Activated naive CD4-positive, alpha-beta T cell treated with anti-CD3 and anti-CD28 coated beads, Interleukin-2, amount 10 ng/mL, durations not matched to agents 7 days and 5 days (primary cell): ENCODE measurements at regions not wholly inside any gene's neighbourhood (a gene's known extent, or its start where the extent isn't known, plus 50 kb on each side); places are given as distances from the start of the nearest gene placed in this dataset.

ENCODE experiments used
- CTCF ChIA-PET: fragments of 350-600 bp; sonication (Branson Sonifier 250); formaldehyde crosslinking; loops from one replicate; lab custom pipeline; 2021; ENCODE audit warnings: antibody characterized with exemption; lab: Charles Lee
- DNase-seq: peaks from one replicate; pipeline ENCODE4 v3.0.0-alpha.2; 2020
- H3K27ac Mint-ChIP-seq: one replicate; pipeline ENCODE4 v1.8.0; 2021; ENCODE audit warnings: mild to moderate bottlenecking, moderate library complexity, mixed read lengths
- H3K27me3 Mint-ChIP-seq: one replicate; pipeline ENCODE4 v1.8.0; 2021; ENCODE audit warnings: mild to moderate bottlenecking, mixed read lengths
- H3K36me3 Mint-ChIP-seq: one replicate; pipeline ENCODE4 v1.8.0; 2021; ENCODE audit warnings: mixed read lengths
- H3K4me1 Mint-ChIP-seq: one replicate; pipeline ENCODE4 v1.8.0; 2021; ENCODE audit warnings: mixed read lengths
- H3K4me3 Mint-ChIP-seq: one replicate; pipeline ENCODE4 v1.8.0; 2021; ENCODE audit warnings: mild to moderate bottlenecking, moderate library complexity, mixed read lengths
- H3K9me3 Mint-ChIP-seq: one replicate; pipeline ENCODE4 v1.8.0; 2021; ENCODE audit warnings: mixed read lengths

DNA sequence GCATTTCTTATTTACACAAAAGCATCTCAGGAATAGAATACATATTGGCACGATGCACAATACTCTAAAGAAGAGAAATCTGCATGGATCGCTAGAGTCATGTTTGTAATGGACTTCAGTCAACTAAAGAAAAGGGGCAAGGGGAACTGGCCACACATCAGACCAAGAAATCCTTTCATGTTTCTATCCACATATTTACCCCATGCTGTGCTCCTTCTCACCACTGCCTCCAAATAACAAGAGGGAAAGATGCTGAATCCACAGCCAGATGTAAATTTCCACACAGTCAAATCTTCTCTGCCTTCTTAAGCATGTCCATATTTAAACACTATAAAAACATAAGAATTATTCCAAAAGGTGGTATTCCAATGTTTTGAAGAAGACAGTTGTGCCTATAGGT is 67.6 kb downstream of the COX18 start:
- CTCF ChIA-PET, result no interaction called here
- H3K4me3 Mint-ChIP-seq, result no peak overlapping the region

GRCh38 chr4:72997409-72997808 is 72.1 kb downstream of the COX18 start:
- Mint-ChIP-seq H3K36me3 (no peaks in the 10 kb centered on the region), H3K27ac (no peak overlapping the region), H3K4me1 (no peaks in the 10 kb centered on the region), H3K9me3 (no peaks in the 10 kb centered on the region), H3K27me3 (no peaks in the 10 kb centered on the region), H3K4me3 (no peak overlapping the region)
- CTCF ChIA-PET, result interaction anchor here (1.4 kb wide), 1 partner anchor 22 kb away, joined by 3 read pairs; no protein-coding TSS in a partner anchor
- DNase-seq, result no peak

More for the DNA sequence above, 67.6 kb downstream of the COX18 start:
- no peaks in the 10 kb centered on the region for H3K36me3 Mint-ChIP-seq
- no peaks in the 10 kb centered on the region for H3K9me3 Mint-ChIP-seq
- H3K4me1 Mint-ChIP-seq, result no peaks in the 10 kb centered on the region
- H3K27ac Mint-ChIP-seq, result no peak overlapping the region
- H3K27me3 Mint-ChIP-seq, result peaks cover 4% of the 10 kb centered on the region
- DNase-seq, result no peak

DNA sequence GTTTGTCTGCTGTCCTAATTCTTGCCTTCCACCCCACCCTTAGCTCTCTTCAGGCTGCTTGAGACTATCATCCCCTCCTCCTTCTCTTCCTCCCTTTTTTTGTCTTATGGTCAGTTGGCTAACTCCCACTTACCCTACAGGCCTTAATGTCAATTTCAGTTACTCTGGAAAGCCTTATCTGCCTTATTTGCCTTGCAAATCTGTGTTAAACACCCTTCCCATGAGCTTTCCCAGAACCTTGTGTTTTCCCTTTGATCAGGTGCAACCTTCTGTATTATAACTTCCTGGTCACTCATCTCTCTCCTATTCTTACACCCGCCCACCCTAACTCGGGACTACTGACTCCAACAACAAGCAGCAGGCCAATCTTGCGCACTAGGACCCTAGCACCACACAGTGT is 74.8 kb downstream of the COX18 start:
- H3K4me1 Mint-ChIP-seq, result no peaks in the 10 kb centered on the region
- CTCF ChIA-PET, result no interaction called here
- no peak overlapping the region for H3K4me3 Mint-ChIP-seq
- H3K9me3 Mint-ChIP-seq, result no peaks in the 10 kb centered on the region
- H3K36me3 Mint-ChIP-seq, result no peaks in the 10 kb centered on the region
- no peak for DNase-seq
- no peaks in the 10 kb centered on the region for H3K27me3 Mint-ChIP-seq
- H3K27ac Mint-ChIP-seq, result no peak overlapping the region

- Mint-ChIP-seq H3K27ac (no peak overlapping the region), H3K4me3 (no peak overlapping the region), H3K36me3 (no peaks in the 10 kb centered on the region), H3K9me3 (no peaks in the 10 kb centered on the region), H3K4me1 (no peaks in the 10 kb centered on the region), H3K27me3 (no peaks in the 10 kb centered on the region)
- CTCF ChIA-PET, result no interaction called here
- no peak for DNase-seq
Measured at GRCh38 chr4:72993876-72994275, 75.6 kb downstream of the COX18 start.

DNA sequence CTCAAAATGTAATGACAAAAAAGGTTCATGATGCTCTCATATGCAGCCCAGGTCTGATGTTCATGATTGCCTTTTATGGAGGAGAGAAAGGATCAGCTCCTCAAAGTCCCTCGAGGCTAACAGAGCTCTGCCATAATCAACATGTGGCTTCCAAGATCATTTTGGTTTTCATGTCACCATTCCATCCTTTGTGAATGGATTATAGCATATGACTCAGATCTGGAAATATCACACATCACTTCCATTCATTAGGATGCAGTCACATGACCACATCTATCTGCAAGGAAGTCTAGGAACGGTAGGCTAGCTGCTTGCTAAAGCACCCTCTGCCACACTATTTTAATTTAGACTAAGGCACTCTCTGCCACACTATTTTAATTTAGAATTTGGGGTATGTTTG is 77.6 kb downstream of the COX18 start:
- CTCF ChIA-PET, result no interaction called here
- Mint-ChIP-seq H3K9me3 (no peaks in the 10 kb centered on the region), H3K4me1 (no peaks in the 10 kb centered on the region), H3K27me3 (no peaks in the 10 kb centered on the region), H3K27ac (no peak overlapping the region), H3K36me3 (no peaks in the 10 kb centered on the region), H3K4me3 (no peak overlapping the region)
- DNase-seq, result no peak

DNA sequence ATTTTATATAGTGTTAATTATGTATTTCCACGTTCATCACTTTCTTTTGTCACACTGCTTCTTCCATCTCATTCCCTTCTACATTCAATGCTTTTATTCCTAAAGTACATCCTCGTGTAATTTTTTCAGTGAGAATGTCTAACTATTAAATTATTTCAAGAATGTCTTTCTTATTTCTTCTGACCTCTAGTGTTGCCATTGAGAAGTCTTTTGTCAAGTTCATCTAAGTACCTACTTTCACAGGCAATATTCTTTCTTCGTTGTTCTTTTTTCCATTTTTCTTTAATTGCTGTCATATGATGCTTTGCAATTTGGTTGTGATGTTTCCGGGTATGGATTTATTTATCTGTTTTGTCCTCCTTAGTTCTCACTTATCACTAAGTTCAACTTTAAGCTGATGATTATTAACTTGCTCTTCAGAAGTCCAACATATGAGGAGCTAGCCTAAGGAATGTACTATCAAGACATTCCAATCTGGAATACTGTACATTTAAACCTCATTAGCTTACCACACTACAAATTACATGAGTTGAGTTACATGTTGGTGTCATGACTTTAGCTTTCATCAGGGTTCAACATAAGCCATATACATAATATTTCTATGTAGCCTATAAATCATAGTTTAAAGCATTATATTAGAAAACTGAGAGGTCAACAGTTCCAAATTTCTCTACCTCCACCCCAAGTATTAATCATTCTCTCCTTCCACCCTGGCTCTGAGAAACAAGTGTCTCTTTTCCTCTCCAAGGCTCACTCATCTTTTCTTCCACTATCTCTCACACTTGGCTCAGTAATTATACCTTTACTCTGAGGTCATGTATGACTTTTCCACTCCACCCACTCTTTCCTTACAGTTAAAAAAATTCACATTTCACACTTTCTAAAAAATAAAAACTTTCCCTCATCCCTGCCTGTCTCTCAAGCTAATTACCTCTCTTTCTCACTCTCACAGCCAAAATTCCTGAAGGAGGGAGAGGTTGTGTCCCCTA is 81.5 kb downstream of the COX18 start:
- Mint-ChIP-seq H3K36me3 (no peaks in the 10 kb centered on the region), H3K4me3 (no peak overlapping the region), H3K27ac (no peak overlapping the region), H3K4me1 (no peaks in the 10 kb centered on the region), H3K27me3 (no peaks in the 10 kb centered on the region), H3K9me3 (no peaks in the 10 kb centered on the region)
- CTCF ChIA-PET, result no interaction called here
- DNase-seq, result no peak

GRCh38 chr4:72984351-72984750 is 85.2 kb downstream of the COX18 start:
- no peak overlapping the region for H3K4me3 Mint-ChIP-seq
- CTCF ChIA-PET, result no interaction called here
- H3K27me3 Mint-ChIP-seq, result no peaks in the 10 kb centered on the region
- no peak for DNase-seq
- H3K27ac Mint-ChIP-seq, result no peak overlapping the region
- H3K4me1 Mint-ChIP-seq, result no peaks in the 10 kb centered on the region
- H3K9me3 Mint-ChIP-seq, result no peaks in the 10 kb centered on the region
- H3K36me3 Mint-ChIP-seq, result no peaks in the 10 kb centered on the region

DNA sequence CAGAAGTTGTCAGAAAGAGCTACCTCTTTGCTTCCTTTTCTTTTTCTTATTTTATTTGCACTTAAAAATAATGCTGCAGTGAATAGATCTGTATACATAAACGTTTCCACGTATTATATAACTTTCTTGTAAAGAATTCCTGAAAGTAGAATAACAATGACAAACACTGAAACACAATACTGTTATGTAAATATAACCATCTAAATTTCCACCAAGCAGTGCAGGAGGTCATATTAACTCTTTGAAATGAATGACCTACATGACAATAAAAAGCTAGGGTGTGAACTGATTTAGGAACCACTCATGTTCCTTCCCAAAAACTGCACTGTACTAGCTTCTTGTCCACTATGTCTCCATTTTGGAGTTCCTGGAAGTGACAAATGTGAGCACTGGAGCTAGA is 85.8 kb downstream of the COX18 start:
- Mint-ChIP-seq H3K27ac (no peak overlapping the region), H3K4me1 (no peaks in the 10 kb centered on the region), H3K36me3 (no peaks in the 10 kb centered on the region), H3K27me3 (no peaks in the 10 kb centered on the region), H3K4me3 (no peak overlapping the region), H3K9me3 (no peaks in the 10 kb centered on the region)
- DNase-seq, result no peak
- CTCF ChIA-PET, result no interaction called here

DNA sequence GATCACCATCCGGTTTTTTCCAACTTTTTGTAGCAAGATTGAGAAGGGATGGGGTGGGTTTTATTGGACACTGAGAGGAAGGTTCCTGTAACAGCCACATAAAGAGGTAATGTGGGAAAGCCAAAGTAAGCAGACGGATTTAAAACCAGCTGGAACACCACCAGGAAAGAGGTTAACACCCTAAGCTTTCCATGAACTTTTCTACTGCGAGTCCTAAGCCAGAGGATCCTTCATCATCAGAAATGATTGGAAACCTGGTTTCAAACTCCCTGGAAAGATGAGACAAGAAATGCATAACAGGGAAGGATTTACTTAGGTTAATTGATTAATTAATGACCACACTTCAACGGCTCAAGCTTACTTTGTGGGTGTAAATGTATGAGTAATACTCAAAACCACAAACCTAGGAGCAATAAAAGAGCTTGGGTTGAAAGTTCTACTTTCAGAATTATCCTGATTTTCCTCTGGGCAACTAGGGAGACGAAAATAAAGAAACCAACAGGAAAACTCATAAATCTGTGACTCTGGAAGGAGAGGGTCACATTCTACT is 91.5 kb downstream of the COX18 start:
- Mint-ChIP-seq H3K4me3 (no peak overlapping the region), H3K9me3 (no peaks in the 10 kb centered on the region), H3K36me3 (no peaks in the 10 kb centered on the region), H3K4me1 (no peaks in the 10 kb centered on the region), H3K27me3 (peaks cover 3% of the 10 kb centered on the region), H3K27ac (no peak overlapping the region)
- no peak for DNase-seq
- CTCF ChIA-PET, result no interaction called here

- H3K9me3 Mint-ChIP-seq, result no peaks in the 10 kb centered on the region
- peaks cover 3% of the 10 kb centered on the region for H3K27me3 Mint-ChIP-seq
- H3K4me1 Mint-ChIP-seq, result no peaks in the 10 kb centered on the region
- no peak overlapping the region for H3K4me3 Mint-ChIP-seq
- DNase-seq, result no peak
- no peak overlapping the region for H3K27ac Mint-ChIP-seq
- CTCF ChIA-PET, result no interaction called here
- no peaks in the 10 kb centered on the region for H3K36me3 Mint-ChIP-seq
Measured at GRCh38 chr4:72975488-72975784, 94.1 kb downstream of the COX18 start.

GRCh38 chr4:72974694-72975487 is 94.6 kb downstream of the COX18 start:
- no peak for DNase-seq
- Mint-ChIP-seq H3K27ac (no peak overlapping the region), H3K36me3 (no peaks in the 10 kb centered on the region), H3K4me1 (no peaks in the 10 kb centered on the region), H3K4me3 (no peak overlapping the region), H3K27me3 (peaks cover 7% of the 10 kb centered on the region), H3K9me3 (no peaks in the 10 kb centered on the region)
- CTCF ChIA-PET, result no interaction called here

DNA sequence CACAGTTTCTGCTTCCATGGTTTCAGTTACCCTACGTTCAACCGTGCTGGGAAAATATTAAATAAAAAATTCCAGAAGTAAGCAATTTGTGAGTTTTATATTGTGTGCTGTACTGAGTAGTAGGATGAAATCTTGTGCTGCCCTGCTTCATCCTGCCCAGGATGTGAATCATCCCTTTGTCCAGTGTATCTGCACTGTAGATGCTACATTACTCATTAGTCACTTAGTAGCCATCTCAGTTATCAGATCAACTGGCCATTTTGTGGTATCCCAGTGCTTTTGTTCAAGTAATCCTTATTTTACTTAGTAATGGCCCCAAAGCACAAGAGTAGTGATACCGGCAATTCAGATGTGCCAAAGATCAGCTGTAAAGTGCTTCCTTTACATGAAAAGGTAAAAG is 97.9 kb downstream of the COX18 start:
- no peaks in the 10 kb centered on the region for H3K9me3 Mint-ChIP-seq
- CTCF ChIA-PET, result no interaction called here
- no peak overlapping the region for H3K4me3 Mint-ChIP-seq
- no peaks in the 10 kb centered on the region for H3K36me3 Mint-ChIP-seq
- H3K27ac Mint-ChIP-seq, result no peak overlapping the region
- no peak for DNase-seq
- H3K27me3 Mint-ChIP-seq, result peaks cover 8% of the 10 kb centered on the region
- no peaks in the 10 kb centered on the region for H3K4me1 Mint-ChIP-seq

GRCh38 chr4:72970756-72971155 is 98.8 kb downstream of the COX18 start:
- Mint-ChIP-seq H3K9me3 (no peaks in the 10 kb centered on the region), H3K4me3 (no peak overlapping the region), H3K27ac (no peak overlapping the region), H3K4me1 (no peaks in the 10 kb centered on the region), H3K27me3 (peaks cover 6% of the 10 kb centered on the region), H3K36me3 (no peaks in the 10 kb centered on the region)
- no peak for DNase-seq
- CTCF ChIA-PET, result no interaction called here

- Mint-ChIP-seq H3K36me3 (no peaks in the 10 kb centered on the region), H3K4me3 (no peak overlapping the region), H3K4me1 (no peaks in the 10 kb centered on the region), H3K27ac (no peak overlapping the region), H3K9me3 (no peaks in the 10 kb centered on the region), H3K27me3 (peaks cover 6% of the 10 kb centered on the region)
- no peak for DNase-seq
- CTCF ChIA-PET, result no interaction called here
Measured at GRCh38 chr4:72969976-72970375, 99.5 kb downstream of the COX18 start.
